MM.1S (cell line): ENCODE measurements at regions not wholly inside any gene's neighbourhood (a gene's known extent, or its start where the extent isn't known, plus 50 kb on each side); places are given as distances from the start of the nearest gene placed in this dataset.

Source experiments
- CTCF ChIP-seq: fragments of 300-600 bp; sonication (generic); IDR thresholded peaks from 2 replicates; pipeline ENCODE4 v1.5.1; 2016; ENCODE audit warnings: antibody characterized with exemption, low read length, mixed read lengths
- EZH2 ChIP-seq: fragments of 300-600 bp; sonication (generic); optimal IDR thresholded peaks from 2 replicates; pipeline ENCODE3; 2017; ENCODE audit warnings: low read depth, mild to moderate bottlenecking, antibody characterized with exemption, low read length, mixed read lengths
- EZH2phosphoT487 ChIP-seq: fragments of 300-600 bp; sonication (generic); IDR thresholded peaks from 2 replicates; pipeline ENCODE4 v1.6.1; 2018; ENCODE audit warnings: antibody characterized with exemption, low read length

GRCh38 chr7:25732766-25733217, 419.2 kb upstream of the NFE2L3 start:
- TF ChIP-seq CTCF (no peak), EZH2 (no peak), EZH2phosphoT487 (no peak)
